Transverse colon (tissue), 4 donors: ENCODE measurements at regions not wholly inside any gene's neighbourhood (a gene's known extent, or its start where the extent isn't known, plus 50 kb on each side); places are given as distances from the start of the nearest gene placed in this dataset.

ENCODE experiments used
- POLR2A ChIP-seq: fragments of 450-650 bp; IDR thresholded peaks from one replicate; pipeline ENCODE4 v1.6.1; 2016; ENCODE audit warnings: antibody characterized with exemption, mild to moderate bottlenecking, moderate library complexity
- POLR2AphosphoS5 ChIP-seq, 3 donors: sonication (generic); formaldehyde crosslinking; IDR thresholded peaks; one replicate each; pipeline ENCODE4 v1.6.1; 2016; ENCODE audit warnings: antibody characterized with exemption in 3 of 3
- TF ChIP-seq, protein P1 (sequence below), 5 experiments: fragments of 200-600 bp in 3 of 5; fragments of 450-650 bp in 2 of 5; sonication (generic) in 3 of 5; IDR thresholded peaks; 1 replicate in 2 of 5; 2 replicates in 3 of 5; pipeline ENCODE4 v1.5.1; 2016 to 2017; ENCODE audit warnings: antibody characterized with exemption in 5 of 5, inconsistent platforms in 3 of 5, mild to moderate bottlenecking in 2 of 5, moderate library complexity in 1 of 5

DNA sequence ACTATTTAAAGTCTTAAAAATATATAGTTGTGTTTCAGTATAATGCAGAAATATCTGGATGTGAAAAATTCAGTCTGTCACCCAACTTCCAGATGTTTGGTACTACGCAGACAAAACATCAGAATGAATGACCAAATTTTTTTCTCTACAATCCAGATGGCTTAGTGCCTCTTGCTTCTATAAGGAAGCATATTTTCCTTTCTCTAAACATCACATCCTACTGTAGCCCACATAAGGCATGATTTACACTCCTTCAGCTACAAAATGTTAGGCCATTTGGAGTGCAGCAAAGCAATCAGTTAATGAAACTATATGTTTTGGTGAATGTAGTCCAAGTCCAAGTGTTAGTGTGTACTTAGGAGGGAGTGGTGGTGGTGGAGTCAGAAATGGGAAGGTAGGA lies 162.9 kb upstream of the SIX2 start:
- TF ChIP-seq, protein P1, sequence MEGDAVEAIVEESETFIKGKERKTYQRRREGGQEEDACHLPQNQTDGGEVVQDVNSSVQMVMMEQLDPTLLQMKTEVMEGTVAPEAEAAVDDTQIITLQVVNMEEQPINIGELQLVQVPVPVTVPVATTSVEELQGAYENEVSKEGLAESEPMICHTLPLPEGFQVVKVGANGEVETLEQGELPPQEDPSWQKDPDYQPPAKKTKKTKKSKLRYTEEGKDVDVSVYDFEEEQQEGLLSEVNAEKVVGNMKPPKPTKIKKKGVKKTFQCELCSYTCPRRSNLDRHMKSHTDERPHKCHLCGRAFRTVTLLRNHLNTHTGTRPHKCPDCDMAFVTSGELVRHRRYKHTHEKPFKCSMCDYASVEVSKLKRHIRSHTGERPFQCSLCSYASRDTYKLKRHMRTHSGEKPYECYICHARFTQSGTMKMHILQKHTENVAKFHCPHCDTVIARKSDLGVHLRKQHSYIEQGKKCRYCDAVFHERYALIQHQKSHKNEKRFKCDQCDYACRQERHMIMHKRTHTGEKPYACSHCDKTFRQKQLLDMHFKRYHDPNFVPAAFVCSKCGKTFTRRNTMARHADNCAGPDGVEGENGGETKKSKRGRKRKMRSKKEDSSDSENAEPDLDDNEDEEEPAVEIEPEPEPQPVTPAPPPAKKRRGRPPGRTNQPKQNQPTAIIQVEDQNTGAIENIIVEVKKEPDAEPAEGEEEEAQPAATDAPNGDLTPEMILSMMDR (IDR thresholded peaks at IDR 0.05) = no peak
- TF ChIP-seq POLR2A (no peak), POLR2AphosphoS5 (IDR thresholded peaks at IDR 0.05) (no peak)
